ENCODE measurements at regions not wholly inside any gene's neighbourhood (a gene's known extent, or its start where the extent isn't known, plus 50 kb on each side); places are given as distances from the start of the nearest gene placed in this dataset.
A peak's percentile ranks its signal among the peaks of the same experiment; 100 is the strongest.

DNA sequence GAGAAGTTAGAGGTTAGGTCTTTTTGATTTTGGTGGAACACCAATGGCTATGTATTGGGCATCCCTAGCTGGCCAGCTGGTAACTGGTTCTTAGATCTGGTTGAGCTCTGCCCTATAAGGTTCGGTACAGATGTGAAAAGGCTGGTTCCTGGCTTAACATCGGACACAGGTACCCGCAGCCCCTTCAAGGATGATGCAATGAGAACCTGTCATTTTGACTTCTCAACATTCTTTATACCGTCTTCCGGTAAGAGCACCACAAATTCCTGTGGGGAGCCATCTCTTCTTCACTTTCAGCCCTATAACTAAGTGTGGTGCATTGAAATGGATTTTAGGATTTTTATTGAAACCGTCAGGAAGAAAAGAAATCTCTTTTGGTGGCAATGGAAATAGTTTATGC is 222.8 kb downstream of the ADAMTS9 start:
- no peak for DNase-seq

DNA sequence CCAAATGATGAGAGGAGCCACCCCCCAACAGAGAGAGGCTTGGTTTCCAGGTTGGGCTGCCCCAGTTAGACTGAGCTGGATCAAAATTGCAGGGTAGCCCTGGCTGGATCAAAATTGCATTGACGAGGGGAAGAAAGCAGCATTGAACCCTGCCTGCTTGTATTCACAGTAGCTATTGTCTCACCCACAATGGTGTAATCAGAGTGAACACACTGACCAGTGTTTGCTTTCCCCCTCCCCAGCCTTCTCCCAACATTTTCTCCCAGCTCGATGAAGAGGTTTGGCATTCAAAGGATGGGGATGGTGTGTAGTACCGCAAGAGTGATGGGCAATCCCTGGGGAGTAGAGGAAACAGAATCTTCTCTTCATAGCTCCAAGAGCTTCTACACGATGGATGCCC is 223.8 kb downstream of the ADAMTS9 start:
- no peak for DNase-seq

DNA sequence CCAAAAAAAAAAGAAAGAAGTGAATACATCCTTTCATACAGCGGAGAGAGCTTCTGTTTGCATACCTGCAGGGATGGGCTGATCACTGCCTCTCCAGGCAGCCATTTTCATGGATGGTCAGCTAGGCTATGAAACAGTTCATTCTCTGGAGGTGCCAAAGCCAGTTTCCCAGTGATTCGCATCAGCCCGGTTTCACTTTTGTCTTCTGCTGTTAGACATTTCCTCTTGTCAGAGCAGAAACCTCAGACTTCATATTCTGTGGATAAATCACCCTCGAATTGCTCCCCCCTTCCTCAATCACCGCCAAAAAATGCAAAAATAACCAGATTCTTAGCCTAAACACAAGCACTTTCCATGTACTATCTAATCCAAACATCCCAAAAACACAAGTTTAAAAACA is 225.6 kb downstream of the ADAMTS9 start:
- no peak for DNase-seq

DNA sequence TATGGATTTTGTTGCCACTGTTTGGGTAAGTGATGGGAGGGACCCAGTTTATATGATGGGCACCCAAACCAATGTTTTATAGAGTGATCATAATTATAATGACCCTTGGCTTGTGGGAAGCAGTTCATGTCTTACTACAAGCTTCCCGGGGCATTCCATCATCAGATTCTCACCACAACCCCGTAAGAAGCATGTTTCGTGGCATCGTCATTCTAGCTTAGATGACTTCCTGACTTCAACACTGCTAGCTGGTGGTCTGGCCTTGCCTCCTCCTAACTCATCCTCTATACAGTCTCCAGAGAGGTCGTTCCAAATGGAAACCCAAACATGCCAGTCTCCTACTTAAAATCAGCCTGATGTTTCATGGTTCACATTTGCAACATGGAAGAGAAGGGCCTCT is 226.9 kb downstream of the ADAMTS9 start:
- DNase-seq, result no peak

DNA sequence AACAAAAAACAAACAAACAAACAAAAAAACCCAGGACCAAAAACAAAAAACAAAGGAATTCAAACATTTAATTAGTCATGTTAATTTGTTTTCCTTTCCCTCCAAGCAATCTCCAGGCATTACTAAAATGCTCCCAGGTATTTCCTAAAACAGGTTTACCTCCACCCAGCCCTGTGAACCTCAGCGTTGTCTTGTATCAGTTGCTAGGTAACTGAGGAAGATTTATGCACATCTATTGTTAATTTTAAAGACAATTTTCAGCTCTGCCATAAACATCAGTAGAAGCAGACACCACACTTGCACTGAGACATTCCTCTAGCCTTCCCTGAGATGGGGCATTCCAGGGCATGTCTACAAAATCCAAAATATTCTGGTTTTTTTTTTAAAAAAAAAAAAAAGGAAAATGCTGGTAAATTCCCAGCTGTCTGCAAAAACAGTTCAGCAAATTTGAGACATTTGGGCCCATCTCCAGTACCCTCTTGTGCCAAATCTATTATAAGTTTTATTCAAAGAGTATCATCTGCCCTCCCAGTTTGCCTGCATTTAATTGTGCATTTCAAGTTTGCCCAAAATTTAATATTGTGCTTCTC is 227.6 kb downstream of the ADAMTS9 start:
- no peak for DNase-seq

DNA sequence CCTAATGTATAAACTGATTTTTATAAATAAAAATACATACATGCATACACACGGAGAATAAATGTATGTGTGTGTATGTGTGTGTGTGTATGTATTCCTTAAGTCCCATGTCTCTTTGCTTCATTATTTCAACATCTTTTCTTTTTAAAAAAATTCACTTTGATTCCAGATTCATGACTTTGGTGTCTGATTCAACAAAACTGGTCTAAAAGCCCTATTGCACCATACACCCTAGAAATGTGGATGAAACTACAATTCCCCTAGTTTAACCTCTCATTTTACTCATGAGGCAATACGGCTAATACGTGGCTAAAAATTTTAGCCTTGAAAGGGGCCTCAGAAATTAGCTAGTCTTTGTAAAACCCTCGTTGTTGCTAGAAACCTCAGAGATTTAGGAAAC is 228.1 kb downstream of the ADAMTS9 start:
- DNase-seq, result no peak

DNA sequence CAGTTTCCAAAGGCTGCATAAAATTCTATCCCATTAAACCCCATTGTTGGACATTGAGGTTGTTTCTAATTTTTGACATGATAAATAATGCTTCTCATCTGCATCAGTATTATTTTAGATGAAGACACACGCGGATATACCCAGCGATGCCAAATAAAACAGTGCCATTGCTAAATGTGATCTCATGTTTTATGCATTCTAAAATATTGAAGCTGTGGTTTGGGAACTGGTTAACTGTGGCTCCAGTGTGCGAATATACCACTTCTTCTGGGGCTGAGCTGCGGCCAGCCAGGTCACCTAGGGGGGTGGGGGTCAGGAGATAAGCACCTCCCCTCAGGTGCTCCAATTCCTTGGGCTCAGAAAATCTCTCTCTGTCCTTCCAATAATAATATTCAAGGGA is 230.0 kb downstream of the ADAMTS9 start:
- DNase-seq, result no peak

DNA sequence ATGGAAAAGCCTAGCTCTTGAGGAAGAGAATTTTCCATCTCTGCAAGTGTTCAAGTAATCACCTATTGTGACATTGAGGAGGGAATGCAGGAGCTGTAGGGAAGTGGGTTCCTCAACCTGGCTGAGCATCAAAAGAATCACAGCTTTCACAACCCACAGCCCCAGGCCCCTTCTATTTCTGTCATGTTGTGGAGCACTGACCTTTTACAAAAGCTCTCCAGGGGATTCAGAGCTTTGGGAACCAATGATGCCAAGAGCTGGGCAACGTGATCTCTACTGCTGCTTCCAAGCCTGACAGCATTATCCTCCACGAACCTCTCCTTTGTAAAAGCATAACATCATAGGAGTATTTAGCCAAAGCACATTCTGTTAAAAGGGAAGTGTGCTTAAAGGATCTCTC is 231.1 kb downstream of the ADAMTS9 start:
- no peak for DNase-seq

DNA sequence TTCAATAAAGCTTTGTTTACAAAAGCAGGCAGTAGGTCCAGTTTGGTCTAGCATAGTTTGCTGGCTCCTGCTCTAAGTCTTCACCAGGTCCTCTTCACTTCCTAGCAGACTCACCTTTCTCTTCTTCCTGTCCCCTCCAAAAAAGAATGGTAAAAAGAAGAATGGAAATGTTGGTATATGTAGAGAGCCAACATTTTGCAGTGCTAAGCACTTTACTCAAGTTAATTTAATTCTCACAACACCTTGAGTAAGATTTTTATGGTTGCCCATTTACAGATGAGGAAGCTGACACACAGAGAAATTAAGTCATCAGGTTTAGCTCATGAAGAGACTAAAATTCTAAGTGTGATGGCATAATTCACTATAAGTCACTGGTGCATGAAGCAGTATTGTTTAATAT is 230.1 kb upstream of the PRICKLE2 start:
- no peak for DNase-seq

DNA sequence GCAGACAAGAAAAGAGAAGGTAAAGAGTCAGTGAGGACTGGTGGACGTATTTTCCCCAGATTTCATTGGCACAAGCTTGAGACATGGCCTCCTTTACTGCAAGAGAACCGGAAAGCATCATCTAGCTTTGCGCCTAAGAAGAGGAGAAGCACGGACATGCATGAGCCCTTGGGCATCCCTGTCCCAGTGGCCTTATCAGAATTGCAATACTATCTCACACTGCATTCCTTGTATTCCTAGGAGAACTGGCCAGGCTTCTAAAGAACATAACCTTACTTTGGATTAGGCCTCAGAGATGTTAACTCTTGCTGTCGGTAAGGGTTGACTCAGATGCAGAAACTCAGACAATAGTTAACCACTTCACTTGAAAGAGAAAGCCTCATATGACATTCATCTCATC is 229.5 kb upstream of the PRICKLE2 start:
- no peak for DNase-seq

DNA sequence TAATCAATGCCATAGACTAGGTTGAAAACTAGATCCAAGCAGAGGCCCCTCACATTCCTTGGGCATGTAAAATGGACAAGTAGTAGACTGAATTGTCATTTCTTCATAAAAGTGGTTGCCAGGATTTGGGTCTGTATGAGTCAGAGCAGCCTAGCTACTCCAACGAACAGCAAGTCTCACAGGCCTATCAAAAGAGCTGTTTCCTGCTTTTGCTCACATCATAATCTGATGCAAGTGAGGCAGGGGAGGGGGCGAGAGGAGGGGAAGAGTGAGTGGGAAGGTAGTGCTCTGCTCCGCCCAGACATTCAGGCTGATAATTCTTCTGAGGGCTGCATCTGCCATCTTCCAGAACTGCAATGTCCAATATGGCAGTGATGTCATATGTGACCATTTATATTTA is 228.9 kb upstream of the PRICKLE2 start:
- DNase-seq, result peak; percentile 16

DNA sequence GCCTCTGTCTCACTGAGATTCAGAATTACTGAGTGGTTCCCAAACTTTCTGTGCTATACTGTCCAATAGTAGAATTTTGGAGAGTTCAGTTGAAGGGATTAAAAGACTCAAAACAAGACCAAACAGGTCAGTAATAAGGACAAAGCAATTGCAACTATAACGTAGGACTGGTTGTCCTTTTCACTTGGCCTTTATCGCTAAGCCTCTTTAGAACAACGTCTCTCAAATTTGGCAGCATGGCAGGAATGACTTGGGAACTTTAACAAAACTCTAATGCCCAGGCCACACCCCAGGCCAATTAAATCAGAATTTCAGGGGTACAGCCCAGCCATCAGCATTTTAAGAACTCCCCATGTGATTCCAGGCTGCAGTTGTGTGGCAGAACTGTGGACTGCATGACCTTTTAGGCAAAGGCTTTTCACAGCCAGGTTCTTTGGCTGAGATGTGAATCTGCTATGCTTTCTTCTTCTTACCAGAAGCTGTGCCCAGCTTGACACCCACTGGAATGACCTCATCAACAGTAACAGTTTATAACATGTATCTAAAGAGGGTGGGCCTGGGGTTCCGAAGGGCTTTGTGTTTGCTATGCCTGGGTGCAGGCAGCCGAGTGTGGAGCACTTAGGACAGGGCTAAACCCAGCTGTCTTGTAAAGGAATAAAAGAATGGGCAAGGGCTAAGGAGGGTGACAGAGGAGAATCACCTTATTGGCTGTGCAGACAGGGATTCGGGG is 226.2 kb upstream of the PRICKLE2 start:
- no peak for DNase-seq

DNA sequence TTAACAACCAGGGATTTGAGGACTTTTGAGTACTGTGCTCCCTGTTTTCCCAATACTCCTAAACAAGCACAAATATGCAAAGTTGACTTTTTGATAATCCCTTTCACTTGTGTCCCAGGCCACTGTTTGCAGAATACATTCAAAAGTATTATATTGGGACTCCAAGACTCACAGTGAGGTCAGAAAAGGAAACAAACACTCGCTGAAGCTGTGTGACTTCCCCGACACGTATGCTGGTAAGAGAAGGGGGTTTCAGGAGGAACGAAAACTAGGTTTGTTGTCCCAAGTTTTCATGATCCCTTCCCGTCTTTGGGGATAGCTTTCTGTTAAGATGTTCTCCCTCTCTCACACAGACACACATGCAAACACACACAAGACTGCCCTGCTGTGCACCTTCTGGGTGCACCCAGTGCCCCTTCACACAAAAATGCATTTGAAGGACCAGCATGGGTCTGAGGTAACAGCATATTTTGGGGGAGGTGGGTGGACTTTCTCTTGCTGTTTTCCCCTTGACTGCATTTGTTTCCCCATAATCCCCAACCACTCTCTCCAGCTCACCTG is 225.2 kb upstream of the PRICKLE2 start:
- no peak for DNase-seq

DNA sequence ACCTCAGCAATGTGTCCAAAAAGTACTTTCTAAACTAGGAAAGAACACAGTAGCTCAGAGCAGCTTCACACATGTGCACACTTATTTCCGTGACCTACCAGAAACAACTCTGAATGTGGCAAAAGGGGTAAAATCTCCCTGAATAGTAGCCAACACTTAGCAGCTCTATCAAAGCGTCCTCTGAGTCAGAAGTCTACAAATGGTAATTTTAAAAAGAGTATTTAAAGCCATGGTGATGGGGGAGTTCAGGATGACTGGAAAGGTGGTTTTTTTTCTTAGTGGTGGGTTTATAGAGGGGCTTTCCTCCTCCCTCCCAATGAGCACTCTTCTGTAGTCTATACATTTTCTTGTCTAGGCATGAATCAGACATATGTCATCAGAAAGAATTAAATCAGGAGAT is 223.8 kb upstream of the PRICKLE2 start:
- no peak for DNase-seq

DNA sequence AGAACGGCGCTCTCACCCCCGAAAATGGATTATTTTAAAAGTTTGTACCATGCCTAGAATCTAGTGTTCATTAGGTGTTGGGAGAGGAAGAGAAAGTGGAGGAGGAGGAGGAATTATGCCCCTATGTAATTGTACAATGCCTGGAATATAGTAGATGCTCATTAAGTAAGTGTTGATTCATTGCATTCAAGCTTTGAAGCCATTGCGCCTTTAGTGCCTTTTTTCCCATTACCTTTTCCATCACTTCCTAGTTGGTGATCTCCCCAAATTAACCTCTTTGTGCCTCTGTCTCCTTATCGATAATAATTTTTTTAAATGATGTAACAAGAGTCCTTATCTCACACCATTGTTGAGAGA is 220.7 kb upstream of the PRICKLE2 start:
- DNase-seq, result no peak

DNA sequence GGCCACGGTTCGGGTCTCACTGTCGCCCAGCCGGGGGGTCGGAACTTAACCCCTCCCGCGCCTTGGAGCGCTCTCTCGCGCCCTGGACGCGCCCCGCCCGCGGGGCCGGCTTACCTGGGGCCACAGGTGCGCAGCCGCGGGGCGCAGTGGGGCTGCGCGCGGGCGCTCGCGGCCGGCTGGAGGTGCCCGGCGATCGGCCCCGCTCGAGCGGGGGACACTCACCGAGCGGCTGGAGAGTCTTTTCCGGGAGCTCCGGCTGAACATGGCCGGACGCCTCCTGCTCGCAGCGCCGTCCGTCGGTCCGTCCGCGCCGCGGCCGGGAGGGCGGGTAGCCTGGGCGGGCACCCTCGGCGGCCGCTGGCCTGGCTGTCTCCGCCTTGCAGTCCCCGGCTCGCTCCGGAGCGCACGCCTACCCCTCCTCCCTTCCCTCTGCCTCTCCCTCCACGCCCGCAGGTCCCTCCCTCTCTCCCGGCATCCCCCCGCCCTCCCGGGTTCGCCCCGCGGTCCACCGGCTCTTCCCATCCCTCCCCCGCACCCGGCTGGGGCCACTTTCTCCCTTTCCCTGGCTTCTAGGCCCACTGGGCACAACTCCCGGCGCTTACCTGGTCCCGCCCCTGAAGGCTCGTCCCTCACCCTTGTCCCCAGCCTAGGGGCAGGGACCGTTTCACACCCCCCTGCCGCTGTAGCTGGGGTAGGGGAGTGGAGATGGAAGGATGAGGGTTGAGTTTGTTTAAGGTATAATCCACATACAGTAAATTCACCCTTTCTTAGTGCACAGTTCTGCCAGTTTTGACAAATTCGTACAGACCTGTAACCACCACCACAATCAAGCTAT is 220.1 kb upstream of the PRICKLE2 start:
- DNase-seq, result no peak

DNA sequence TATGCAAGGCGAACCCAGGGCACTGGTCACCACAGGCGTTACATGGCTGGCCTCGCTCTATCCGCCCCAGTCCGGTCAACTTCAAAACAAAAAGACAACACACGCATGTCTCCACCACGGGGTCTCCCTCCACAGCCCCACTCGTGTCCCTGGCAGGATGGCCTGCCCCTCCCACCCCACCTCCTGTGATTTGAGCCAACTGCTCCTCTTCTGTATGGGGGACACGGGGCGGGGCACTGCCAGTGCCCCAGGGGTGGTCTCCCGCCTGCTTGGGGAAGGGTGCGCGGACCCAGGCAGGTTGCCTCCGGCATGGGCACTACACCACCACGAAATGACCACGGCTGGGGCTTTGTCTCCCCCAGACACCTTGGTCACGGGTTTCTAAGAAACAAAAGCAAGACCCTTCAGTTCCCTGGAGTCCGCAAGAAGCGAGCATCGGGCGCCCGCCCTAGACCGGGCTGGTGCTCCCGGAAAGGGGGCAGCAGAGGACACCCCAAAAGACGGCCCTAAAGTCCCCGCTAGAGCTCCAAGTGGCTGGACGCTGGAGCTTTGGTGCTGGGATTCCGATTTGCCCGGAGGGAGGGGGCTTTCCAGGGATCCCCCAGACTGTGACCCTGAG is 219.3 kb upstream of the PRICKLE2 start:
- no peak for DNase-seq

DNA sequence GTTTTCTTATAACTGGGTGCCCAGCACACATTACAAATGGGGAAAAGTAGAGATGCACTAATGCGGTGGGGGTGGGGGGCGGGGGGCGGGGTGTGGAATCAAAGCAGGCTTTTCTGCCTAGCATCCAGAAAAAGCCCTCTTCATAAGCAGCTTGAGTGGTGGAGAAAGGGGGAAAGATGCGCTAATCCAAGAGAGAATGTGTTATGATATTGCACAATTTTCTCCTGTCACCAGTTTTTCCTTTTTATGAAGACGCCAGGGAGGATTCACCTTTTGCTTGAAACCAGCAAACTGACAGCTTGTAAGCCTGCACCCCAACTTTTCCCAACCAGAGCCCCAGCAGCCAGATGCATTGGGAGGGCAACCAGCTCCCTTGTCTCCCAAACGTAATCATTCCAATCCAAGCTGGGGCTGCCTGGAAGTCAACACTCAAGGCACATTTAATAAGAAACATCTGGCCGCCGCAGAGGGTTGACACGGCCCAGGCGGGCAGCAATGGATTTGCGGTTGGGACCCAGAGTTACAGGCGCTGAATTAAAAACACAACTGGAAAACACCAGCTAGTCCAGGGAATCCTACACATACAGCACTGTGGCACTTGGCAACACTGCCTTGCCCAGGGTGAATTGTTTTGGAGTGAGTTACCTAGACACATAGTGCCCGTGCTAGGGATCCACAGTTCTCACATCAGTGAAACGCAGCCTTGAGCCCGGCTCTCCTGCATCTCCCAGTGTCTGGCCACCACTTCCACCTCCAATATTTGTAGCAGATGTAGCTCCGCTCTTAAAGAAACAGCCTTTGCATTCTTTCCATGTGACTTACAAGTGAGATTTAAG is 218.5 kb upstream of the PRICKLE2 start:
- DNase-seq, result no peak

DNA sequence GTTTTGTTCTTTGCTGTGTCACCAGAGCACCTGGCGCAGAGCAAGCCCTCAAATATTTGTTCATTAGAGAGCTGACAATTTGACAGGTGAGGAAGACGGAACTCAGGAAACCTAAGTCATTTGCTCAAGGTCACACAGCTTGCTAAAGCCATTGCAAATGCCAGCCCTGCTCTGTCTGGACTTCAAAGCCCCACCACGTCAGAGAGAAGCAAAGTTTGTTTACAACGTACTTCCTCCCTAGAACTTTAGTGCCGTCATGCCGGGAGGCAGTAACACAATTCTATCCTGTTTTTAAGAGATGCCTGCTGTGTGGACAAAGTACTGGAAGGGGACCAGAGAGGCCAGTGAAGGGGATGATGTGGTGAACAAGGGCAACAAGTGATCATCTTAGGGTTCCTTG is 216.6 kb upstream of the PRICKLE2 start:
- no peak for DNase-seq

DNA sequence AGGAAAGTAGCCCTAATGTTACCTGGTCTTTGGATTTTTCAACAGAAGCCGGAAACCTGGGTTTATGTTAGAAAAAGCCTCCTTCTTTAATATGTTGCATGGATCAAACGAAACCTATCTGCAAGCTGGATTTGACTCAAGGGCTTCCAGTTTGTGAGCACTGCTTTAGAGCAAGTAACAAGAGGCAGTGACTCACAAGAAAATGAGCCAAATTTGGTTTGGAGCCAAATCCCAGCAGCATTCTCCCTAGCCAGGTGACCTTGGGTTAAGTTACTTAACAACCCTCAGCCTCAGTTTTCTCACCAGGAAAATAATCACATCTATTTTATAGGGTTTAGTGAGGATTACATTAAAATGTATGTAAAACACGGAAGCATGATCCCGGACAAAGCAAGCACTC is 215.2 kb upstream of the PRICKLE2 start:
- DNase-seq, result no peak

DNA sequence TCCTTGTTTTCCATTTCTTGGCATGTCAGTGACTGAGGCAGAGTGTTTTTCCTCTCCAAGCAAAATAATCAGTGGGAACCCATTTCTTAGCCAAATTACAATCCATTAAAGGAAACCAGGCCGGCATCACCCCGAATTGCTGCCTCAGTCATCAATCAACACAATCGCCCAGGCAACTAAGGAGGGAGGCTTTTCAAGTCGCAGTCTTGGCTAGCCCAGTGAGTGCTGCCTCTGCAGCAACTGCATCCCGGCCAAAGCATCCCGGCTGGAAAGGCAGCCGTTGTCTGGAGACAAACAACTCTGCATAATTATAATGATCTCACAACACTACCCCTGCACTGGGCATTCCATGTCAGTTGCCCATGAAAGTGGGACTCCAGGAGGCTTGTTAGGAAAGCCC is 213.5 kb upstream of the PRICKLE2 start:
- no peak for DNase-seq

DNA sequence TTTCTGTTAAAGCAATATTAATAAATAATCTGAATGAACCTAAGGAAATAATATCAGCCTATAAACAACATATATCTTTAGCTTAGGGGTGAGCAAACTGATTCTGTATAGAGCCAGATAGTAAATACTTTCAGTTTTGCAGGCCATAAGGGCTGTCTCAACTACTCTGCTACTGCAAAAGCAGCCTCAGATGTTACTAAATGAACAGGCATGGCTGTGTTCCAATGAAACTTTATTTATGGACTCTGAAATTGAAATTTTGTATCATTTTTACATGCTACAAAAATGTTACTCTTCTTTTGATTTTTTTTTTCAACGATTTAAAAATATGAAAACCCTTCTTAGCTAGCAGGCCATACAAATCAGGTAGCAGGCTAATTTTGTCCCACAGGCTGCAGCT is 212.8 kb upstream of the PRICKLE2 start:
- no peak for DNase-seq

DNA sequence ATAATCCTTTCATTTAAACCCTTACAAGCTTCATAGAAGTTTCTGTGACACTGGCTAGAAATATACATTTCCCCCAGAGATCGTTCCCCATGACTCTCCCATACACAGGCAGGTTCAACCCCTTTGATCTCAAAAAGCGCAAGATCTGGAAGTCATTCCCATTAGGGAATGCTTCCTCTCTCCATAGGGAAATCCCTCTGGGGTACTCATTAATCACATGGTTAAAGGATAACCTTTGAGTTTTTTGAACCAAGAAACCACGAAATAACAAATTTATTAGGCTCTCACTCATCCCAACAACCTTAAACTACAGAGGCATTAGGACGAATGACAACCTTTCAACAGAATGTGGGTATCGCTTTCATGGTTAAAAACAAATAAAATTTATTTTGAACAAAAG is 211.9 kb upstream of the PRICKLE2 start:
- DNase-seq, result no peak

Data from activated CD4-positive, alpha-beta T cell treated with anti-CD3 and anti-CD28 coated beads, Interleukin-2, Interleukin-6, amounts not matched to agents 100 ng/mL and 50 ng/mL, durations not matched to agents 16 hours and 8 hours (primary cell).